ENCODE measurements at regions not wholly inside any gene's neighbourhood (a gene's known extent, or its start where the extent isn't known, plus 50 kb on each side); places are given as distances from the start of the nearest gene placed in this dataset.

DNA sequence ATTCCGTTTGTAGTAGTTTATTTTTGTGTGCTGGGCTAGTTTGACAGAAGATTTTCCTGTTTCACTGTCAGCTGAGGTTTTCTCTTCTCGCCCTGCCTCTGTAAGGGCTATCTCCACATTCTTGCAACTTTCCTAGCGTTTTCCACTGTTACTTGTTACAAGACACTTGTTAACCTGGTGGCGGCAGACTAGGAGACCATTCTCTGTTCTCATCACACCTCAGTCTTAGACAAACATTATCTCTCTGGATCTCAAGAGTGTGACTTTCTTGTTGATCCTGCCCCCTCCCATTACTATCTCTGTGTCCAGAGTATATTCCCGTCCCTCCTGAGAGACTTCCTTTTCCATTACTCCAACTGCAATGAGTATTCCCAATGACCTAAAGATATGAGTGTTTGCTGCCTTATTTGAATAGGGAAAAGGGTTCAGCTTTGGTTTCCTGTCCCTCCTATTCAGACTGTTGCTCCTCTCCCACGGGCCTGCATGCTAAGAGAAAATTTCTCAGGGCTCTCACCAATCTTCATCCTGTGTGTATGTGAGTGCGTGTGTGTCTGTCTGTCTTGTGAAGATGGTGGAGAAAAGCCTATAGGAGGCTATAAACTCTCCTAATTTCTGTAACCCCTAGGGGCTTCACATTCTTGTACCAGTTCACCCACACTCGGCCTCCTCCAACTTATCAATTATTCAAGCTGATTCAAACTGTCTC is 722.4 kb upstream of the POT1 start (continued):
- no peak for TF ChIP-seq STAT1 (IDR thresholded peaks at IDR 0.05; ENCODE audit: unreplicated experiment)
- TF ChIP-seq, protein P1, sequence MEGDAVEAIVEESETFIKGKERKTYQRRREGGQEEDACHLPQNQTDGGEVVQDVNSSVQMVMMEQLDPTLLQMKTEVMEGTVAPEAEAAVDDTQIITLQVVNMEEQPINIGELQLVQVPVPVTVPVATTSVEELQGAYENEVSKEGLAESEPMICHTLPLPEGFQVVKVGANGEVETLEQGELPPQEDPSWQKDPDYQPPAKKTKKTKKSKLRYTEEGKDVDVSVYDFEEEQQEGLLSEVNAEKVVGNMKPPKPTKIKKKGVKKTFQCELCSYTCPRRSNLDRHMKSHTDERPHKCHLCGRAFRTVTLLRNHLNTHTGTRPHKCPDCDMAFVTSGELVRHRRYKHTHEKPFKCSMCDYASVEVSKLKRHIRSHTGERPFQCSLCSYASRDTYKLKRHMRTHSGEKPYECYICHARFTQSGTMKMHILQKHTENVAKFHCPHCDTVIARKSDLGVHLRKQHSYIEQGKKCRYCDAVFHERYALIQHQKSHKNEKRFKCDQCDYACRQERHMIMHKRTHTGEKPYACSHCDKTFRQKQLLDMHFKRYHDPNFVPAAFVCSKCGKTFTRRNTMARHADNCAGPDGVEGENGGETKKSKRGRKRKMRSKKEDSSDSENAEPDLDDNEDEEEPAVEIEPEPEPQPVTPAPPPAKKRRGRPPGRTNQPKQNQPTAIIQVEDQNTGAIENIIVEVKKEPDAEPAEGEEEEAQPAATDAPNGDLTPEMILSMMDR (conservative IDR thresholded peaks at IDR 0.05; ENCODE audit: low read depth in 2 of 2), result no peak

DNA sequence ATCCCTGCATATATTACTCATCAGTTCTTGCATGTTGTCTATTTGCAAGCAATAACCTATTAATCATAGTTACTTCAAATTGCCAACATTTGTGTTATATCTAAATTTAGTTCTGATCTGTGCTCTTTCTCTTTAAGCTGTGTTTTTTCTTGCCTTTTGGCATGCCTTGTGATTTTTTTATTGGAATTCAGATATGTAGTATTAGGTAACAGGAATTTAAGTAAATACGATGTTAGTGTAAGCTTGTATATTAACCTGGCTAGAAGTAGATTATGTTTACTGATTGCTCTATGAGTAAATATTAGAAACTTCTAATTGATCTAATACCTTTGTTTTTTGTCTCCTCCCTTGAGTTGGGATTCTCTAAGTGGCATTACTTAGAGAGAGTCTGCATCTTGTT is 718.9 kb upstream of the POT1 start:
- Mint-ChIP-seq H3K36me3 (ENCODE audit: low read depth) (no peaks in the 10 kb centered on the region), H3K27me3 (ENCODE audit: insufficient read depth, low read depth, poor library complexity) (no peaks in the 10 kb centered on the region), H3K4me3 (no peak overlapping the region), H3K4me1 (peaks cover 17% of the 10 kb centered on the region; the same call in 2 of the 3 replicates), H3K27ac (peak overlapping the region; percentile 70), H3K9me3 (no peaks in the 10 kb centered on the region)
- H2AFZ ChIP-seq, result no peak overlapping the region
- H3K4me1 ChIP-seq (ENCODE audit: insufficient read depth), result no peaks in the 10 kb centered on the region
- DNase-seq (ENCODE audit: low spot score), result no peak
- no peaks in the 10 kb centered on the region for H4K20me1 ChIP-seq (replicated peaks; ENCODE audit: insufficient read depth)
- H3F3A ChIP-seq (replicated peaks; ENCODE audit: low read depth), result no peaks in the 10 kb centered on the region
- no peaks in the 10 kb centered on the region for H3K9me2 ChIP-seq (ENCODE audit: insufficient read depth)
- no peaks in the 10 kb centered on the region for H3K27me3 ChIP-seq (ENCODE audit: insufficient read depth)
- H3K4me2 ChIP-seq, result no peak overlapping the region
- no peaks in the 10 kb centered on the region for H3K36me3 ChIP-seq (ENCODE audit: insufficient read depth)
- no peaks in the 10 kb centered on the region for H3K79me2 ChIP-seq (replicated peaks; ENCODE audit: insufficient read depth)
- H3K4me3 ChIP-seq, result no peak overlapping the region
- no peak for ATAC-seq
- H3K27ac ChIP-seq (ENCODE audit: low read depth), result no peak overlapping the region
- TF ChIP-seq ZNF331 (CRISPR knock-in tag; IDR thresholded peaks at IDR 0.05; ENCODE audit: low read depth), result no peak
- no peak for TF ChIP-seq JUNB (IDR thresholded peaks at IDR 0.05; ENCODE audit: unreplicated experiment)
- TF ChIP-seq, protein P2, sequence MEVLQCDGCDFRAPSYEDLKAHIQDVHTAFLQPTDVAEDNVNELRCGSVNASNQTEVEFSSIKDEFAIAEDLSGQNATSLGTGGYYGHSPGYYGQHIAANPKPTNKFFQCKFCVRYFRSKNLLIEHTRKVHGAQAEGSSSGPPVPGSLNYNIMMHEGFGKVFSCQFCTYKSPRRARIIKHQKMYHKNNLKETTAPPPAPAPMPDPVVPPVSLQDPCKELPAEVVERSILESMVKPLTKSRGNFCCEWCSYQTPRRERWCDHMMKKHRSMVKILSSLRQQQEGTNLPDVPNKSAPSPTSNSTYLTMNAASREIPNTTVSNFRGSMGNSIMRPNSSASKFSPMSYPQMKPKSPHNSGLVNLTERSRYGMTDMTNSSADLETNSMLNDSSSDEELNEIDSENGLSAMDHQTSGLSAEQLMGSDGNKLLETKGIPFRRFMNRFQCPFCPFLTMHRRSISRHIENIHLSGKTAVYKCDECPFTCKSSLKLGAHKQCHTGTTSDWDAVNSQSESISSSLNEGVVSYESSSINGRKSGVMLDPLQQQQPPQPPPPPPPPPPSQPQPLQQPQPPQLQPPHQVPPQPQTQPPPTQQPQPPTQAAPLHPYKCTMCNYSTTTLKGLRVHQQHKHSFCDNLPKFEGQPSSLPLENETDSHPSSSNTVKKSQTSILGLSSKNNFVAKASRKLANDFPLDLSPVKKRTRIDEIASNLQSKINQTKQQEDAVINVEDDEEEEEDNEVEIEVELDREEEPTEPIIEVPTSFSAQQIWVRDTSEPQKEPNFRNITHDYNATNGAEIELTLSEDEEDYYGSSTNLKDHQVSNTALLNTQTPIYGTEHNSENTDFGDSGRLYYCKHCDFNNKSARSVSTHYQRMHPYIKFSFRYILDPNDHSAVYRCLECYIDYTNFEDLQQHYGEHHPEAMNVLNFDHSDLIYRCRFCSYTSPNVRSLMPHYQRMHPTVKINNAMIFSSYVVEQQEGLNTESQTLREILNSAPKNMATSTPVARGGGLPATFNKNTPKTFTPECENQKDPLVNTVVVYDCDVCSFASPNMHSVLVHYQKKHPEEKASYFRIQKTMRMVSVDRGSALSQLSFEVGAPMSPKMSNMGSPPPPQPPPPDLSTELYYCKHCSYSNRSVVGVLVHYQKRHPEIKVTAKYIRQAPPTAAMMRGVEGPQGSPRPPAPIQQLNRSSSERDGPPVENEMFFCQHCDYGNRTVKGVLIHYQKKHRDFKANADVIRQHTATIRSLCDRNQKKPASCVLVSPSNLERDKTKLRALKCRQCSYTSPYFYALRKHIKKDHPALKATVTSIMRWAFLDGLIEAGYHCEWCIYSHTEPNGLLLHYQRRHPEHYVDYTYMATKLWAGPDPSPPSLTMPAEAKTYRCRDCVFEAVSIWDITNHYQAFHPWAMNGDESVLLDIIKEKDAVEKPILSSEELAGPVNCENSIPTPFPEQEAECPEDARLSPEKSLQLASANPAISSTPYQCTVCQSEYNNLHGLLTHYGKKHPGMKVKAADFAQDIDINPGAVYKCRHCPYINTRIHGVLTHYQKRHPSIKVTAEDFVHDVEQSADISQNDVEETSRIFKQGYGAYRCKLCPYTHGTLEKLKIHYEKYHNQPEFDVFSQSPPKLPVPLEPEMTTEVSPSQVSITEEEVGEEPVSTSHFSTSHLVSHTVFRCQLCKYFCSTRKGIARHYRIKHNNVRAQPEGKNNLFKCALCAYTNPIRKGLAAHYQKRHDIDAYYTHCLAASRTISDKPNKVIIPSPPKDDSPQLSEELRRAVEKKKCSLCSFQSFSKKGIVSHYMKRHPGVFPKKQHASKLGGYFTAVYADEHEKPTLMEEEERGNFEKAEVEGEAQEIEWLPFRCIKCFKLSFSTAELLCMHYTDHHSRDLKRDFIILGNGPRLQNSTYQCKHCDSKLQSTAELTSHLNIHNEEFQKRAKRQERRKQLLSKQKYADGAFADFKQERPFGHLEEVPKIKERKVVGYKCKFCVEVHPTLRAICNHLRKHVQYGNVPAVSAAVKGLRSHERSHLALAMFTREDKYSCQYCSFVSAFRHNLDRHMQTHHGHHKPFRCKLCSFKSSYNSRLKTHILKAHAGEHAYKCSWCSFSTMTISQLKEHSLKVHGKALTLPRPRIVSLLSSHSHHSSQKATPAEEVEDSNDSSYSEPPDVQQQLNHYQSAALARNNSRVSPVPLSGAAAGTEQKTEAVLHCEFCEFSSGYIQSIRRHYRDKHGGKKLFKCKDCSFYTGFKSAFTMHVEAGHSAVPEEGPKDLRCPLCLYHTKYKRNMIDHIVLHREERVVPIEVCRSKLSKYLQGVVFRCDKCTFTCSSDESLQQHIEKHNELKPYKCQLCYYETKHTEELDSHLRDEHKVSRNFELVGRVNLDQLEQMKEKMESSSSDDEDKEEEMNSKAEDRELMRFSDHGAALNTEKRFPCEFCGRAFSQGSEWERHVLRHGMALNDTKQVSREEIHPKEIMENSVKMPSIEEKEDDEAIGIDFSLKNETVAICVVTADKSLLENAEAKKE (CRISPR knock-in tag; IDR thresholded peaks at IDR 0.05), result no peak
- no peak for TF ChIP-seq NANOG (IDR thresholded peaks at IDR 0.05; ENCODE audit: borderline replicate concordance)
- no peak for TF ChIP-seq POLR2AphosphoS5 (IDR thresholded peaks at IDR 0.05; ENCODE audit: low read depth)
- TF ChIP-seq, protein P3, sequence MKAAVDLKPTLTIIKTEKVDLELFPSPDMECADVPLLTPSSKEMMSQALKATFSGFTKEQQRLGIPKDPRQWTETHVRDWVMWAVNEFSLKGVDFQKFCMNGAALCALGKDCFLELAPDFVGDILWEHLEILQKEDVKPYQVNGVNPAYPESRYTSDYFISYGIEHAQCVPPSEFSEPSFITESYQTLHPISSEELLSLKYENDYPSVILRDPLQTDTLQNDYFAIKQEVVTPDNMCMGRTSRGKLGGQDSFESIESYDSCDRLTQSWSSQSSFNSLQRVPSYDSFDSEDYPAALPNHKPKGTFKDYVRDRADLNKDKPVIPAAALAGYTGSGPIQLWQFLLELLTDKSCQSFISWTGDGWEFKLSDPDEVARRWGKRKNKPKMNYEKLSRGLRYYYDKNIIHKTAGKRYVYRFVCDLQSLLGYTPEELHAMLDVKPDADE (IDR thresholded peaks at IDR 0.05), result no peak
- TF ChIP-seq, protein P4, sequence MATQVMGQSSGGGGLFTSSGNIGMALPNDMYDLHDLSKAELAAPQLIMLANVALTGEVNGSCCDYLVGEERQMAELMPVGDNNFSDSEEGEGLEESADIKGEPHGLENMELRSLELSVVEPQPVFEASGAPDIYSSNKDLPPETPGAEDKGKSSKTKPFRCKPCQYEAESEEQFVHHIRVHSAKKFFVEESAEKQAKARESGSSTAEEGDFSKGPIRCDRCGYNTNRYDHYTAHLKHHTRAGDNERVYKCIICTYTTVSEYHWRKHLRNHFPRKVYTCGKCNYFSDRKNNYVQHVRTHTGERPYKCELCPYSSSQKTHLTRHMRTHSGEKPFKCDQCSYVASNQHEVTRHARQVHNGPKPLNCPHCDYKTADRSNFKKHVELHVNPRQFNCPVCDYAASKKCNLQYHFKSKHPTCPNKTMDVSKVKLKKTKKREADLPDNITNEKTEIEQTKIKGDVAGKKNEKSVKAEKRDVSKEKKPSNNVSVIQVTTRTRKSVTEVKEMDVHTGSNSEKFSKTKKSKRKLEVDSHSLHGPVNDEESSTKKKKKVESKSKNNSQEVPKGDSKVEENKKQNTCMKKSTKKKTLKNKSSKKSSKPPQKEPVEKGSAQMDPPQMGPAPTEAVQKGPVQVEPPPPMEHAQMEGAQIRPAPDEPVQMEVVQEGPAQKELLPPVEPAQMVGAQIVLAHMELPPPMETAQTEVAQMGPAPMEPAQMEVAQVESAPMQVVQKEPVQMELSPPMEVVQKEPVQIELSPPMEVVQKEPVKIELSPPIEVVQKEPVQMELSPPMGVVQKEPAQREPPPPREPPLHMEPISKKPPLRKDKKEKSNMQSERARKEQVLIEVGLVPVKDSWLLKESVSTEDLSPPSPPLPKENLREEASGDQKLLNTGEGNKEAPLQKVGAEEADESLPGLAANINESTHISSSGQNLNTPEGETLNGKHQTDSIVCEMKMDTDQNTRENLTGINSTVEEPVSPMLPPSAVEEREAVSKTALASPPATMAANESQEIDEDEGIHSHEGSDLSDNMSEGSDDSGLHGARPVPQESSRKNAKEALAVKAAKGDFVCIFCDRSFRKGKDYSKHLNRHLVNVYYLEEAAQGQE (IDR thresholded peaks at IDR 0.05; ENCODE audit: unreplicated experiment), result no peak
- no peak for TF ChIP-seq ZNF114 (CRISPR knock-in tag; IDR thresholded peaks at IDR 0.05)
- no peak for TF ChIP-seq EZH2 (IDR thresholded peaks at IDR 0.05; ENCODE audit: low read depth, unreplicated experiment)
- no peak for TF ChIP-seq CREB1 (CRISPR knock-in tag; IDR thresholded peaks at IDR 0.05; ENCODE audit: low read depth)
- no peak for TF ChIP-seq STAT1 (IDR thresholded peaks at IDR 0.05; ENCODE audit: unreplicated experiment)
- no peak for TF ChIP-seq EZH2phosphoT487 (IDR thresholded peaks at IDR 0.05; ENCODE audit: unreplicated experiment)

All from GM23338 (cell line).